A549 (cell line): ENCODE measurements at regions not wholly inside any gene's neighbourhood (a gene's known extent, or its start where the extent isn't known, plus 50 kb on each side); places are given as distances from the start of the nearest gene placed in this dataset.

ENCODE experiments used
- ATAC-seq, 2 experiments: fragments of 200-7000 bp in 1 of 2; fragments of >200 bp in 1 of 2; cut with Nextera tagmentation in 1 of 2; cut with Tn5 transposase in 1 of 2; 3 replicates each; pipeline versions ENCODE4 v1.8.0 to v1.9.1; 2018 to 2020; ENCODE audit warnings: mild to moderate bottlenecking in 1 of 2, moderate library complexity in 1 of 2
- CTCF ChIA-PET: fragments of 300-600 bp; sonication (Branson Sonifier 250); formaldehyde crosslinking; extraction: SDS; loops from one replicate; lab custom pipeline; 2021; ENCODE audit warnings: antibody characterized with exemption, inconsistent platforms; lab: Yijun Ruan, JAX
- POLR2A ChIA-PET: fragments of 350-600 bp; formaldehyde crosslinking; extraction: SDS; loops from one replicate; lab custom pipeline; 2021; ENCODE audit warnings: antibody characterized with exemption, inconsistent platforms; lab: Yijun Ruan, JAX
- DNase-seq, 2 experiments: peaks; one replicate each; pipeline versions ENCODE4 v3.0.0 to v3.0.0-alpha.2; 2011 to 2016; ENCODE audit warnings: low read depth in 1 of 2, low spot score in 1 of 2
- FAIRE-seq: peaks from 2 replicates; lab custom pipeline; 2011; peaks lifted over from hg19 to GRCh38; lab: Jason Lieb, UNC
- H3K27ac ChIP-seq, 2 experiments: fragments of >200 bp; sonication (Bioruptor Twin); formaldehyde crosslinking; 3 replicates each; pipeline ENCODE4 v1.5.1; 2016 to 2017
- H3K4me1 ChIP-seq: fragments of >200 bp; sonication (Bioruptor Twin); formaldehyde crosslinking; 3 replicates; pipeline ENCODE4 v1.6.1; 2016
- H3K4me2 ChIP-seq: fragments of >200 bp; sonication (Bioruptor Twin); formaldehyde crosslinking; 3 replicates; pipeline ENCODE4 v1.6.1; 2016
- H3K4me3 ChIP-seq: fragments of >200 bp; sonication (Bioruptor Twin); formaldehyde crosslinking; 3 replicates; pipeline ENCODE4 v1.5.1; 2016
- H3K9me3 ChIP-seq: fragments of >200 bp; sonication (Bioruptor Twin); formaldehyde crosslinking; 3 replicates; pipeline ENCODE4 v1.6.1; 2016
- BHLHE40 ChIP-seq: IDR thresholded peaks from 2 replicates; pipeline ENCODE4 v1.6.1; 2012; ENCODE audit warnings: low read depth, low read length, inconsistent platforms
- CBX2 ChIP-seq: fragments of 200-600 bp; sonication (generic); IDR thresholded peaks from 2 replicates; pipeline ENCODE4 v1.6.1; 2016; ENCODE audit warnings: low read depth, mild to moderate bottlenecking, borderline replicate concordance
- CEBPB ChIP-seq, 2 experiments: fragments of >200 bp in 1 of 2; sonication (Bioruptor Twin) in 1 of 2; formaldehyde crosslinking in 1 of 2; IDR thresholded peaks; 2 replicates each; pipeline ENCODE4 v1.6.1; 2012 to 2016
- CHD2 ChIP-seq: fragments of 150-350 bp; IDR thresholded peaks from 2 replicates; pipeline ENCODE4 v1.6.1; 2014; ENCODE audit warnings: low read length; ENCODE audit not compliant: partially characterized antibody
- CTCF ChIP-seq: fragments of >200 bp; sonication (Bioruptor Twin); formaldehyde crosslinking; IDR thresholded peaks from 3 replicates; pipeline ENCODE4 v1.5.1; 2016
- E2F6 ChIP-seq: IDR thresholded peaks from 2 replicates; pipeline ENCODE4 v1.6.1; 2012; ENCODE audit warnings: low read depth, borderline replicate concordance
- EHF ChIP-seq: fragments of 250-450 bp; sonication (Bioruptor Pico); IDR thresholded peaks from 2 replicates; pipeline ENCODE4 v1.5.0; 2020; ENCODE audit warnings: mild to moderate bottlenecking
- EP300 ChIP-seq, 2 experiments: fragments of >200 bp; sonication (Bioruptor Twin); formaldehyde crosslinking; IDR thresholded peaks; 2 replicates in 1 of 2; 3 replicates in 1 of 2; pipeline ENCODE4 v1.6.1; 2016 to 2017
- ESRRA ChIP-seq: fragments of 150-350 bp; IDR thresholded peaks from 2 replicates; pipeline ENCODE4 v1.6.1; 2014; ENCODE audit warnings: mild to moderate bottlenecking, low read length, borderline replicate concordance
- FOSB ChIP-seq: fragments of 250-450 bp; sonication (Bioruptor Pico); IDR thresholded peaks from 2 replicates; pipeline ENCODE4 v1.5.0; 2020; ENCODE audit warnings: mild to moderate bottlenecking, moderate library complexity
- GATA3 ChIP-seq: IDR thresholded peaks from 2 replicates; pipeline ENCODE4 v1.6.1; 2012; ENCODE audit warnings: borderline replicate concordance
- HDAC2 ChIP-seq: fragments of 200-600 bp; sonication (generic); IDR thresholded peaks from 2 replicates; pipeline ENCODE4 v1.6.1; 2016
- HEYL ChIP-seq: fragments of 250-450 bp; sonication (Bioruptor Pico); IDR thresholded peaks from 2 replicates; pipeline ENCODE4 v1.8.0; 2021; ENCODE audit warnings: mild to moderate bottlenecking, moderate library complexity
- HMGXB4 ChIP-seq: fragments of 250-450 bp; sonication (Bioruptor Pico); IDR thresholded peaks from 2 replicates; pipeline ENCODE4 v1.5.0; 2021; ENCODE audit warnings: mild to moderate bottlenecking, moderate library complexity, borderline replicate concordance
- JUN ChIP-seq, 2 experiments: fragments of >200 bp; sonication (Bioruptor Twin); formaldehyde crosslinking; IDR thresholded peaks; 2 replicates in 1 of 2; 3 replicates in 1 of 2; pipeline ENCODE4 v1.6.1; 2016 to 2017
- JUNB ChIP-seq: fragments of >200 bp; sonication (Bioruptor Twin); formaldehyde crosslinking; IDR thresholded peaks from 2 replicates; pipeline ENCODE4 v1.6.1; 2016
- MAFK ChIP-seq: fragments of 450-650 bp; IDR thresholded peaks from 2 replicates; pipeline ENCODE4 v1.6.1; 2014; ENCODE audit not compliant: partially characterized antibody
- MAX ChIP-seq: IDR thresholded peaks from 2 replicates; pipeline ENCODE4 v1.6.1; 2012
- NR3C1 ChIP-seq: fragments of >200 bp; sonication (Bioruptor Twin); formaldehyde crosslinking; IDR thresholded peaks from 3 replicates; pipeline ENCODE4 v1.6.1; 2017
- PHF8 ChIP-seq: fragments of 200-600 bp; sonication (generic); IDR thresholded peaks from 2 replicates; pipeline ENCODE4 v1.6.1; 2016; ENCODE audit warnings: low read depth, mild to moderate bottlenecking, antibody characterized with exemption, moderate library complexity, borderline replicate concordance
- POLR2AphosphoS2 ChIP-seq: conservative IDR thresholded peaks from 2 replicates; pipeline ENCODE4 v1.6.1; 2012; ENCODE audit warnings: low read length, improper control_type of control experiment, inconsistent platforms
- RAD21 ChIP-seq, 2 experiments: fragments of >200 bp in 1 of 2; sonication (Bioruptor Twin) in 1 of 2; formaldehyde crosslinking in 1 of 2; IDR thresholded peaks in 1 of 2; conservative IDR thresholded peaks in 1 of 2; 2 replicates in 1 of 2; 3 replicates in 1 of 2; pipeline ENCODE4 v1.6.1; 2012 to 2018; ENCODE audit warnings: inconsistent platforms in 1 of 2
- RARB ChIP-seq: fragments of 250-450 bp; sonication (Bioruptor Pico); IDR thresholded peaks from 2 replicates; pipeline ENCODE4 v1.8.0; 2021; ENCODE audit warnings: mild to moderate bottlenecking, moderate library complexity
- RCOR1 ChIP-seq: fragments of 150-350 bp; IDR thresholded peaks from 2 replicates; pipeline ENCODE4 v1.6.1; 2014; ENCODE audit warnings: antibody characterized with exemption, low read length, low read depth
- REST ChIP-seq: fragments of 200-600 bp; sonication (generic); IDR thresholded peaks from 2 replicates; pipeline ENCODE4 v1.6.1; 2016; ENCODE audit warnings: antibody characterized with exemption, mild to moderate bottlenecking, moderate library complexity
- RFX5 ChIP-seq: fragments of 450-650 bp; IDR thresholded peaks from 2 replicates; pipeline ENCODE4 v1.7.1; 2014; ENCODE audit warnings: antibody characterized with exemption, mild to moderate bottlenecking, moderate library complexity
- SMC3 ChIP-seq: fragments of >200 bp; sonication (Bioruptor Twin); formaldehyde crosslinking; IDR thresholded peaks from 3 replicates; pipeline ENCODE4 v1.6.1; 2018; ENCODE audit warnings: inconsistent platforms
- ZSCAN20 ChIP-seq: fragments of 250-450 bp; sonication (Bioruptor Pico); IDR thresholded peaks from 2 replicates; pipeline ENCODE4 v1.8.0; 2022; ENCODE audit warnings: mild to moderate bottlenecking, moderate library complexity
- WGBS: methylation state at CpG from one replicate; pipeline ENCODE4 v1.1.6; 2017; ENCODE audit errors: missing lambda C conversion rate; 5-methylcytosine and 5-hydroxymethylcytosine counted together
- TF ChIP-seq, protein P1 (sequence below): fragments of >200 bp; sonication (Bioruptor Twin); formaldehyde crosslinking; IDR thresholded peaks from 2 replicates; pipeline ENCODE4 v1.6.1; 2016
- TF ChIP-seq, protein P2 (sequence below): fragments of >200 bp; sonication (Bioruptor Twin); formaldehyde crosslinking; IDR thresholded peaks from 3 replicates; pipeline ENCODE4 v1.6.1; 2016

- TF ChIP-seq E2F6: no peak
- TF ChIP-seq MAX: peak; percentile 67
- no peak for TF ChIP-seq REST
- no peak for TF ChIP-seq CHD2
- TF ChIP-seq HEYL (CRISPR knock-in tag): no peak
- no peak for TF ChIP-seq CTCF
- TF ChIP-seq, protein P1, sequence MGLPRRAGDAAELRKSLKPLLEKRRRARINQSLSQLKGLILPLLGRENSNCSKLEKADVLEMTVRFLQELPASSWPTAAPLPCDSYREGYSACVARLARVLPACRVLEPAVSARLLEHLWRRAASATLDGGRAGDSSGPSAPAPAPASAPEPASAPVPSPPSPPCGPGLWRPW: no peak
- TF ChIP-seq EP300 (IDR thresholded peaks at IDR 0.05): no peak
- TF ChIP-seq, all 56 proteins: peak for 4
Measured at GRCh38 chr3:182083112-182083511, 371.4 kb downstream of the SOX2 start (continued).

DNA sequence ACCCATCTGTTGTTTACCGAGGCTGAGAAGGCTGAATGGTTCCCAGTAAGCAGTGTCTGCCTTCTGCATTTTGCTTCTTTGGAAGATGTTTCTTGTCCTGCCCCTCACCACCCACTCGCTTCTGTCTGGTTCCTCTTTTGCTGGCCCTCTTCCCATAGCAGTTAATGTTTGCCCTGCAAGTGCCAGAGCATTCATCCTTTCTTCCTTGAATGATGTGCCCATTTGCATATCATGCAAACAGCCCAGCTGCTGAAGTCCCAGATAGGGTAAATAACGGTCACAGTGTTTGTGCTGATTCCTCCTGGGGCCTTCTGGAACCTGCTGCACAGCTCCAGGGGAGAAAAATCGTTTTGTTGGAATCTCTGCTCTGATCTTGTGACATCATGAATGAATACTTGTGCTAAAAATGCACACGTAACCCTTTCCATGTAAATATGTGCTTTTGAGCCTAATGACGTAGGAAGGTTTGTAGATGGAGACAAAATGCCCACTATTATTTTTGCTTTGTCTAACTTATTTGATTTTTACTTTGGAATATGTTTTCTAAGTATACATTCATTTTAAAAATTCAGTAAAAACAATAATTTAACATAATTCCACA, 381.0 kb downstream of the SOX2 start:
- ChIA-PET POLR2A (no interaction called here), CTCF (no interaction called here)
- no peaks in the 10 kb centered on the region for H3K9me3 ChIP-seq
- FAIRE-seq: no peak
- H3K4me3 ChIP-seq: no peak overlapping the region
- peak overlapping the region; percentile 69 to 75; a peak in 5 of 6 replicates for H3K27ac ChIP-seq
- H3K4me2 ChIP-seq: peak overlapping the region; percentile 67
- WGBS: 6% methylated on average over 6 of the region's 6 CpGs
- peak; percentile 99 for ATAC-seq
- DNase-seq: peak; percentile 28 to 94
- peaks cover 18% of the 10 kb centered on the region; the same call in 2 of the 3 replicates for H3K4me1 ChIP-seq
- TF ChIP-seq JUN (IDR thresholded peaks at IDR 0.05): 0 out of 5 replicates have a peak, but pooled peaks of 1 of the 2 experiments have one; percentile 24
- TF ChIP-seq EP300 (IDR thresholded peaks at IDR 0.05): 0 out of 5 replicates have a peak, but pooled peaks of 1 of the 2 experiments have one; percentile 35
- no peak for TF ChIP-seq ESRRA
- TF ChIP-seq FOSB: no peak
- no peak for TF ChIP-seq NR3C1
- TF ChIP-seq PHF8: no peak
- no peak for TF ChIP-seq ZSCAN20 (CRISPR knock-in tag)
- no peak for TF ChIP-seq MAFK
- no peak for TF ChIP-seq EHF
- TF ChIP-seq RFX5: no peak
- TF ChIP-seq CBX2: no peak
- TF ChIP-seq RCOR1: no peak
- TF ChIP-seq BHLHE40: no peak
- TF ChIP-seq POLR2AphosphoS2: no peak
- TF ChIP-seq RARB (CRISPR knock-in tag): no peak
- TF ChIP-seq GATA3: peak; percentile 88
- TF ChIP-seq, protein P2, sequence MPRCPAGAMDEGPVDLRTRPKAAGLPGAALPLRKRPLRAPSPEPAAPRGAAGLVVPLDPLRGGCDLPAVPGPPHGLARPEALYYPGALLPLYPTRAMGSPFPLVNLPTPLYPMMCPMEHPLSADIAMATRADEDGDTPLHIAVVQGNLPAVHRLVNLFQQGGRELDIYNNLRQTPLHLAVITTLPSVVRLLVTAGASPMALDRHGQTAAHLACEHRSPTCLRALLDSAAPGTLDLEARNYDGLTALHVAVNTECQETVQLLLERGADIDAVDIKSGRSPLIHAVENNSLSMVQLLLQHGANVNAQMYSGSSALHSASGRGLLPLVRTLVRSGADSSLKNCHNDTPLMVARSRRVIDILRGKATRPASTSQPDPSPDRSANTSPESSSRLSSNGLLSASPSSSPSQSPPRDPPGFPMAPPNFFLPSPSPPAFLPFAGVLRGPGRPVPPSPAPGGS: no peak
- peak in 1 of 2 experiments; percentile 21; a peak in 1 of 4 replicates for TF ChIP-seq CEBPB (IDR thresholded peaks at IDR 0.05)
- peak; percentile 33; the same call in 1 of the 2 replicates for TF ChIP-seq JUNB
- no peak for TF ChIP-seq HDAC2
- no peak for TF ChIP-seq SMC3
- TF ChIP-seq HMGXB4 (CRISPR knock-in tag): no peak
- peak in 1 of 2 experiments; percentile 10; a peak in 1 of 5 replicates for TF ChIP-seq RAD21 (conservative IDR thresholded peaks at IDR 0.05 in 1 of 2, IDR thresholded peaks at IDR 0.05 in 1 of 2)
